Spleen (tissue), 11 donors: ENCODE measurements at regions not wholly inside any gene's neighbourhood (a gene's known extent, or its start where the extent isn't known, plus 50 kb on each side); places are given as distances from the start of the nearest gene placed in this dataset.

ENCODE experiments used
- DNase-seq: peaks from one replicate; pipeline ENCODE4 v3.0.0-alpha.2; 2020
- H3K27ac ChIP-seq, 8 donors: fragments of 200-600 bp; sonication (generic) in 7 of 8; 1 replicate in 4 of 8; 2 replicates in 4 of 8; pipeline versions ENCODE4 v1.5.0 to v1.8.0; 2016 to 2021; ENCODE audit warnings: inconsistent platforms in 4 of 8, mild to moderate bottlenecking in 4 of 8, moderate library complexity in 1 of 8
- H3K27me3 ChIP-seq, 7 donors: fragments of 200-600 bp; sonication (generic) in 6 of 7; replicated peaks in 1 of 7; 1 replicate in 4 of 7; 2 replicates in 3 of 7; pipeline versions ENCODE4 v1.5.0 to v1.8.0; 2016 to 2021; ENCODE audit warnings: inconsistent platforms in 3 of 7, mild to moderate bottlenecking in 1 of 7
- H3K36me3 ChIP-seq, 6 donors: fragments of 200-600 bp; sonication (generic) in 5 of 6; 1 replicate in 4 of 6; 2 replicates in 2 of 6; pipeline versions ENCODE4 v1.5.0 to v1.8.0; 2016 to 2021; ENCODE audit warnings: inconsistent platforms in 2 of 6
- H3K4me1 ChIP-seq, 6 donors: fragments of 200-600 bp; sonication (generic) in 5 of 6; 1 replicate in 3 of 6; 2 replicates in 3 of 6; pipeline versions ENCODE4 v1.5.0 to v1.8.0; 2016 to 2021; ENCODE audit warnings: inconsistent platforms in 3 of 6
- H3K4me3 ChIP-seq, 8 donors: fragments of 200-600 bp; sonication (generic) in 7 of 8; 1 replicate in 4 of 8; 2 replicates in 4 of 8; pipeline versions ENCODE4 v1.5.0 to v1.8.0; 2016 to 2021; ENCODE audit warnings: inconsistent platforms in 4 of 8, mild to moderate bottlenecking in 4 of 8, moderate library complexity in 2 of 8
- H3K9me3 ChIP-seq, 8 donors: fragments of 200-600 bp; sonication (generic) in 7 of 8; 1 replicate in 4 of 8; 2 replicates in 4 of 8; pipeline versions ENCODE4 v1.5.0 to v1.8.0; 2016 to 2021; ENCODE audit warnings: inconsistent platforms in 4 of 8
- CTCF ChIP-seq, 11 experiments: fragments of 200-600 bp in 7 of 11; fragments of 450-650 bp in 4 of 11; sonication (generic) in 4 of 11; IDR thresholded peaks in 8 of 11; conservative IDR thresholded peaks in 3 of 11; 1 replicate in 7 of 11; 2 replicates in 4 of 11; pipeline versions ENCODE4 v1.4.0 to v1.8.0; 2016 to 2021; ENCODE audit warnings: antibody characterized with exemption in 11 of 11, inconsistent platforms in 4 of 11, mild to moderate bottlenecking in 1 of 11
- POLR2A ChIP-seq, 3 donors: fragments of 450-650 bp; IDR thresholded peaks; one replicate each; pipeline ENCODE4 v1.5.1; 2017; ENCODE audit warnings: antibody characterized with exemption in 3 of 3, mild to moderate bottlenecking in 1 of 3
- POLR2AphosphoS5 ChIP-seq, 3 donors: sonication (generic); formaldehyde crosslinking; IDR thresholded peaks; one replicate each; pipeline ENCODE4 v1.5.1; 2017; ENCODE audit warnings: antibody characterized with exemption in 3 of 3
- WGBS, 5 donors: extraction: QIAGEN DNeasy Blood & Tissue Kit in 3 of 5; methylation state at CpG; one replicate each; pipeline versions ENCODE4 v1.1.5 to v1.1.7; 2013 to 2018; 5-methylcytosine and 5-hydroxymethylcytosine counted together
- intact Hi-C: fragments of 100-400 bp; cut with DNase I; formaldehyde crosslinking; loops from one replicate; pipeline ENCODE4 v1.15.0; 2023; ENCODE audit warnings: low total_unique reads
- donor health status: healthy with polysubstance abuse.
- donor health status: DM: no; HTN: no; CAD: no; lungs with moderate emphysema.
- donor health status: DM: no; HTN: no; CAD: no.
- donor health status: Bipolar disorder and iron deficiency.
- donor health status: healthy.
- donor health status: DM: no; HTN: no; CAD: no.
- donor health status: DM: yes; HTN: yes; CAD: no.

DNA sequence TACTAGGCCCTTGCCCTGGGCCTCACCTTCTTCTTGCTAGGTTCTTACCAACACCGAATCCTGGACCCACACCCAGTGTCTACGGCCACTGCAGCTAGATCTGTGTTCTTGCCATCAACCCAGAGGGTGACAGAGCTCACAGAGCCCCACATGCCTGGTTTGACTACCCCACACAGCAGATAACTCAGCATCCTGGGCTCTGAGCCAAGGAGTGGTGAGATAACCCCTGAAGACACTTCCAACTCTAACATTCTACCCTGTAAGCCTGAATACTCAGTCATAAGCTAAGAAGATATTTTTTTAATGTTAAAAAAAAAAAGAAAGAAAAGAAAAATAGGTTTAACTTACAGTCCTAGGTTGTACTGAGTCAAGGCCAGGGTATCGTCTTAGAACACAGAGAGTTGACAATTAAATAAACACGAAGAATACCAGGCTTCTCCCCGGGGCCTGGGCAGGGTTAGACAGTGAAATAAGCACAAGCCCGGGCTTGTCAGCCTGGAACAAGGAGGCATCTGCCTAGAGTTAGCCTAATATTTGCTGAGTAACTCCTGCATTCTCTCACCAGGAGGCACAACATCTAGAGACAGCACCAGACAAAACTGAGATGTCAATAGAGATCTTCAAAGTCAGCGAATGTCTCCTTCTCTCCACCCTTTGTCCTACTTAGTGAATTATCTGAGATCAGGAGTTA, 556.5 kb upstream of the LRRN3 start:
- no peak for DNase-seq
- H3K4me1 ChIP-seq: no peaks in the 10 kb centered on the region
- WGBS, 5 donors: 72 to 87% (median 81%) methylated on average over 7 of the region's 7 CpGs
- H3K9me3 ChIP-seq: no peaks in the 10 kb centered on the region
- TF ChIP-seq POLR2A (IDR thresholded peaks at IDR 0.05) (no peak), POLR2AphosphoS5 (IDR thresholded peaks at IDR 0.05) (no peak), CTCF (IDR thresholded peaks at IDR 0.05 in 8 of 11, conservative IDR thresholded peaks at IDR 0.05 in 3 of 11) (no peak)
- H3K27ac ChIP-seq: peak overlapping the region in 4 of 8 donors; percentile 10 to 34 (median 20)
- no peaks in the 10 kb centered on the region for H3K36me3 ChIP-seq
- H3K27me3 ChIP-seq: no peaks in the 10 kb centered on the region
- no peak overlapping the region for H3K4me3 ChIP-seq
- intact Hi-C loops: no loop called here

- H3K36me3 ChIP-seq: no peaks in the 10 kb centered on the region
- no peak overlapping the region for H3K27ac ChIP-seq
- no peak for TF ChIP-seq CTCF (IDR thresholded peaks at IDR 0.05 in 8 of 11, conservative IDR thresholded peaks at IDR 0.05 in 3 of 11)
- no peak for TF ChIP-seq POLR2AphosphoS5 (IDR thresholded peaks at IDR 0.05)
- no peak for TF ChIP-seq POLR2A (IDR thresholded peaks at IDR 0.05)
- no peak overlapping the region for H3K4me3 ChIP-seq
- H3K4me1 ChIP-seq: no peaks in the 10 kb centered on the region
- no peaks in the 10 kb centered on the region for H3K9me3 ChIP-seq
- no peak for DNase-seq
- intact Hi-C loops: no loop called here
- no peaks in the 10 kb centered on the region for H3K27me3 ChIP-seq
Observed at GRCh38 chr7:110539216-110539615, 551.7 kb upstream of the LRRN3 start.

DNA sequence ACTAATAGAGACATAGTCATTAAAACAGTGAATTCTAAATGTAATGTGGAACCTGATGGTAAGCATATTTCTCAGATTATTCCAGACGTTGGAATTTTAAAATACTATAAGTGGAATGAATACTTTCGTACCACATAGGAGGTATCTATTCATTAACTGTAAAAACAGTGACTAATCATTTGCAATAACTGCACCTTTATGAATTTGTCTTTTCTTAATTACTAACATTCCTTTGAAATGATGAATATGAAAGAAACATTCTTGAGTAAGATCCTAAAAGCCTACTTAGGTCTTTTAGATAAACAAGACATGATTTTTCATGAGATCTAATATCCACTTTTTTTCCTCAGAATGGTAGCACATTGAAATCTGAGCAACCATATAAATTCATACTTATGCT, 549.0 kb upstream of the LRRN3 start:
- Histone ChIP-seq H3K9me3 (no peaks in the 10 kb centered on the region), H3K4me3 (no peak overlapping the region), H3K27me3 (no peaks in the 10 kb centered on the region), H3K27ac (no peak overlapping the region), H3K36me3 (no peaks in the 10 kb centered on the region), H3K4me1 (no peaks in the 10 kb centered on the region)
- intact Hi-C loops: no loop called here
- 67 to 87% (median 74%) methylated on average over 2 of the region's 2 CpGs for WGBS, 5 donors
- DNase-seq: no peak
- TF ChIP-seq CTCF (IDR thresholded peaks at IDR 0.05 in 8 of 11, conservative IDR thresholded peaks at IDR 0.05 in 3 of 11): no peak
- no peak for TF ChIP-seq POLR2A (IDR thresholded peaks at IDR 0.05)
- no peak for TF ChIP-seq POLR2AphosphoS5 (IDR thresholded peaks at IDR 0.05)

GRCh38 chr7:110544194-110544593, 546.7 kb upstream of the LRRN3 start:
- no peaks in the 10 kb centered on the region for H3K36me3 ChIP-seq
- no peak overlapping the region for H3K27ac ChIP-seq
- H3K4me3 ChIP-seq: no peak overlapping the region
- TF ChIP-seq POLR2AphosphoS5 (IDR thresholded peaks at IDR 0.05) (no peak), CTCF (IDR thresholded peaks at IDR 0.05 in 8 of 11, conservative IDR thresholded peaks at IDR 0.05 in 3 of 11) (no peak), POLR2A (IDR thresholded peaks at IDR 0.05) (no peak)
- WGBS, 5 donors: 59 to 86% (median 79%) methylated on average over 1 of the region's 1 CpG
- intact Hi-C loops: no loop called here
- H3K27me3 ChIP-seq: no peaks in the 10 kb centered on the region
- no peaks in the 10 kb centered on the region for H3K4me1 ChIP-seq
- no peaks in the 10 kb centered on the region for H3K9me3 ChIP-seq
- DNase-seq: no peak
